ENCODE measurements at regions not wholly inside any gene's neighbourhood (a gene's known extent, or its start where the extent isn't known, plus 50 kb on each side); places are given as distances from the start of the nearest gene placed in this dataset.
"Not testable (repeated sequence)": the region's sequence is repeated elsewhere in the genome, so short reads cannot be mapped to it uniquely, and the experiment has no call there.

DNA sequence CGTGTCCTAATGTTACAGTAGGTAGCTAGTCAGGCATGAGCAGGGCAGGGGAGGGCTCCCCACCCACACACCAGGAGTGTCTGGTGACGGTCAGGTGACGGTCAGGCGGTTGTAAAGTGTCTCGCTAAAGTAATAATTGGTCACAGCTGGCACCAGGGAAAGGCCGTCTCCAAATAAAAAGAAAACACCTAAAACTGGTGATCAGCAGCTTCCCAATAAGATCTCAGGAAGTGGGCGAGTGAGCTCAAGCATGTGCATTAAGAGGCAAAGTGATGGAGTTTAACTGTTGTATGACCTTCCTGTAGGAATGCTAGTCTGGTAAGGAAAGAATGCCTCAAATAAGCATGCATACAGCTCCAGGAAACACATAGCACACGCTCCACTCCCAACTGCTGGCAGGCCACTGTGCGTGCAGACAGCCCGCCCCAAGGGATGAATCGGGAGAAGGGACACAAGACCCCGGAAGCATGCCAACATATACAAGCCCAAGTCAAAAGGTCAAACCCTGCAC is 177.1 kb downstream of the RNF144A start:
- DNase-seq (ENCODE audit: low read depth) = no peak

- no peak for DNase-seq (ENCODE audit: low read depth)
These were observed 179.6 kb downstream of the RNF144A start for GRCh38 chr2:7096726-7097352.

- peak; percentile 28 for DNase-seq (ENCODE audit: low read depth)
These were observed 180.2 kb downstream of the RNF144A start for GRCh38 chr2:7097353-7097895.

DNA sequence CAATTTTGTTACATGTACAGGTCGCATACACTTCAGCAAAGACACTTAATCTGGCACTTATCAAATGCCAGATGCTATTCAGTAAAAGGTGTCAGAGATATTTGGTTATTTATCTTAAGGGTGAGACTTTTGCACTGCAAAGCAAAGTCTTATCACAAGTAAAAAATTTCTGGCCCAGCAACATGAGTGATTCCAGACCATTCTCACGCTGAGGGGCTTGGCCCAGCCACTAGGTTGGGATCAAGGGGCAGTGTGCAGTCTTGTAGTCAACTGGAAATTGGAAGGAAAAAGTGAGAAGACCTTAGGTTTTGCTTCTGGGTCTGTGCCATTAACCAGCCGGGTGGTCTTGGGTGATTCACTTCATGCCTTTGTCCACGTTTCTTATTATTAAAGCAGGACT is 181.6 kb downstream of the RNF144A start:
- no peak for DNase-seq (ENCODE audit: low read depth)

DNA sequence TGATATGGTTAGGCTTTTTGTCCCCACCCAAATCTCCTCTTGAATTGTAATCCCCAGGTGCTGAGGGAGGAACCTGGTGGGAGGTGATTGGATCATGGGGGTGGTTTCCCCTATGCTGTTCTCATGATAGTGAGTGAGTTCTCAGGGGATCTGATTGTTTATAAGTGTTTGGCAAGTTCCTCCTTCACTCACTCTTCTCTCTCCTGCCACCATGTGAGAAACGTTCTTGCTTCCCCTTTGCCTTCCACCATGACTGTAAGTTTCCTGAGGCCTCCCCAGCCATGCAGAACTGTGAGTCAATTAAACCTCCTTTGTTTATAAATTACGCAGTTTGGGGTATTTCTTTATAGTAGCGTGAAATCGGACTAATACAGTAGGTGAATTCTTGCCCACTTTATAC is 182.5 kb downstream of the RNF144A start:
- DNase-seq (ENCODE audit: low read depth) = not testable (repeated sequence)

DNA sequence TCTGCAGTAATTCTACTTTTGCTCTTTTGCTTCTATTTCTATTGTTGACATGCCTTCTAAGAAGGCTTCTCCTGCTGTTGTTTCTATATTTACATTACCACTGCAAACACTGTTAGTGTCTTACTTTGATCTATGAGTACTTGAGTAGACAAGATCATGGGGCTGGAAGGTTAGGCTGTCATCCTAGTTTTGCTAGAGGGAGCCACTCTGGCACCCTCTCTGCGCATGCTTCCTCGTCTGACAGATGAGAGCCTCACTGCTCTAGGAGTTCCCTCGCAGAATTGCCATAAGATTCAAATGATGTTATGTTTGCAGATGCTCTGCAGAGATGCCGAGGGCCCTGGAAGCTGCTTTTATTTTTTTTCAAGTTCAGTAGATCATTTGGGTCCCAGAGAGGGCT is 185.6 kb downstream of the RNF144A start:
- no peak for DNase-seq (ENCODE audit: low read depth)

DNA sequence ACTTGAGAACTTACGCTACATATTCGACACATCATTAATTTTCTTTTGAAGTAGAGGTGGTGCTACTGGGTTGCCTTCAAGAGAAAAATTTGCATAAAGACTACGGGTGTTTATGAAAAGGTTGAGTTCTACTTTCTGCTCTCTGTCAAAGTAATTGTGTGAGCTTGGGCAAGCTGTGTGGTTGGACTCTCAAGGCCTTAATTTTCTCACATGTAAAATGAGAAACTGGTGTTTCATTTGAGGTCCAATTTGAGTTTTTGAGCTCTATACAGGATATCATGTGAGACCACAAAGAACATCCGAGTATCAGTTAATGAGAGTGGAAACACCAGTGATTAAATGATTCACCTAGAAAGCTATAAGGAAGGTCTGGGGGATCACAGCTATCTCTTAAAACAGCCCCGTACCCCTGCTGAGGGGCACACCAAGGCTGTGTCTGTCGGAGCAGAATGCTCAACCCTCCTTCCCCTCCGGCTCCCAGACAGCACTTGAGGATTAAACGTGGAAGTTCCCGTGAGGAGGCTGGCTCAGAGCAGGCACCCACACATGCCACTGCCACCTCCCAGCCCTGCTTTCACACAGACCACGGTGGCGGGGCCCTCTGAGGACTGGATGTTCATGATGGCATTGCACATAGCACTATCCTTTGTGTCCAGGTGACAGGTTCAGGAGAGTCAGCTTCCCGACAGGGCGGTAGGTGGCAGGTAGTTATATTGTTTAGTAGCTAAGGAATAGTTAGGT is 191.8 kb downstream of the RNF144A start:
- no peak for DNase-seq (ENCODE audit: low read depth)

DNA sequence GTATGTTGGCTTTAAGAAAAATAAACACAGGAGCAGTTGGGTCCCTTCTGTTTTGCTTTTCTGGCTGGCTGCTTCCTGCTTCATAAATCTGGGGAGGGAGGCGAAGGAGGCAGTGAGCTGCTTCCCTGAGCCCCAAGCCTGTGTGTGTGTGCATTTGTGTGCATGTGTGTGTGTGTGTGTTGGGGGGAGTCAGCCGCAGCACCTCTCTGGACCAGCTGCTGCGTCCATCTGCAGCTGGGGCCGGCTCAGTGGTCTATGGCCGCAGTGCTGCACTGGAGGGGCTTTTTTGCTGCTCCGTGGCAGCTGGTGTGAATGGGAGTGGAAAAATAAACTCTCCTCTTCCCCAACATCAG is 192.3 kb downstream of the RNF144A start:
- no peak for DNase-seq (ENCODE audit: low read depth)

GRCh38 chr2:7111626-7112025 is 194.4 kb downstream of the RNF144A start:
- DNase-seq (ENCODE audit: low read depth) = no peak

GRCh38 chr2:7115364-7115763 is 198.2 kb downstream of the RNF144A start:
- no peak for DNase-seq (ENCODE audit: low read depth)

- no peak for DNase-seq (ENCODE audit: low read depth)
These were observed 198.7 kb downstream of the RNF144A start for GRCh38 chr2:7115906-7116305.

DNA sequence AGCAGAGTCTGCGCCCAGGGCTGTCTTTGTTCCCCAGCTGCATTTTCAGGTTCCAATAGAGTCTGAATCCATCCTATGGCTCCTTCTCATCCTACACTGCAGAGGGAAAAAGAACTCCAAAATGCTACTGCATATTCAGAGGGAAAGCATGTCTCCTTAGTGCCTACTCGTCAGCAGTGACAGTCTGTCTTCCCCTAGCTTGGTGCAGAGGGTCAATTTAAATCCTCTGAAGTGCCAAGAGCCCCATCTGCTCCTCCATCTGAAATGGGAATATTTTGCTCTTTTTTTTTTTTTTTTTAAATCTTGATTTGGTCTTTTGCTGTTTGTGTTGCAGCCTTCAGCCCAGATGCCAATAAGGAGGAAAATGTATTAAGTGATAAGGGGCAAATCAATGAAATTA is 199.3 kb downstream of the RNF144A start:
- DNase-seq (ENCODE audit: low read depth) = no peak

DNA sequence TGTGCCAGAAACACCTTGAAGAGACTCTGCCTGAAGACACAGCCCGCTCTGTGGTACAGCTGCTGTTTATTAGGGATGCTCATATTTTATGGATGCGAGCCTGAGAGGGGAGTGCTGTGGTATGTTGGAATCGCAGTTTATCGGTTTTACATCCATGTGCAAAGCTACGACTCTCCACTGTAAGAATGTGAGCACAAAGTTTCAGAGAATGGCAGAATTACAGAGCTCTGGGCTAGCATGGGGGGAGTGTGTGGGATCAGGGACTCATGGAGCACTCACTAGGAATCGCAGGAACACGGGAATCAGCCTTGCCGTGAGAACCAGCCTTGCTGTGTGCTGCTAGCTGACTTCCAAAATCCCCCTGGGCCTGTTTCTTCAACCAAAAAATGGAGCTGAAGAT is 199.9 kb downstream of the RNF144A start:
- no peak for DNase-seq (ENCODE audit: low read depth)

DNA sequence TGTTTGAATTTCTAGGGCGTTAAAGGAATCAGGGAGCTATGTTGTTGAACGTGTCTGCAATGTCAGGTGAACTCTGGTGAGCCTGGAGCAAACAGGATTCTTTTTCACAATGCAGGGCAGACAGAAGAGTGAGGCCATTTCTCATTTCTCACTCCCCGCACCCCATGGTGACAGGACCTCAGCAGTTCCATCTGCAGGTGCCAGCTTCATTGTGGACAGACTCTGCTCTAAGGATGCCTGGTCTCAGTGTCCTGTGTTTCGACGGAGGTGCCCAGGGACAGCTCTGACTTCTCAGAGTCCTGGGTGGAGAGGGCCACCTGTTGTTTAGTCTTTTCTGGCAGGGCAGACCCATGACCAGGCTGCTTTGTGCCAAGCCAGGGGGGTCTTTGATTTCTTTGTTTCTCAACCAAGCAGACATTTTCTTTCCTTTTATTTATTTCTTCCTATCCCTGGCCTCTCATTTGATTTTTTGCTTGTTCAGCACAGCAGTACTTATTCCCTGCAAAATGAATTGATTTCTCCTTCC is 201.5 kb downstream of the RNF144A start:
- no peak for DNase-seq (ENCODE audit: low read depth)

- peak; percentile 13 for DNase-seq (ENCODE audit: low read depth)
These were observed 202.1 kb downstream of the RNF144A start for GRCh38 chr2:7119132-7119835.

DNA sequence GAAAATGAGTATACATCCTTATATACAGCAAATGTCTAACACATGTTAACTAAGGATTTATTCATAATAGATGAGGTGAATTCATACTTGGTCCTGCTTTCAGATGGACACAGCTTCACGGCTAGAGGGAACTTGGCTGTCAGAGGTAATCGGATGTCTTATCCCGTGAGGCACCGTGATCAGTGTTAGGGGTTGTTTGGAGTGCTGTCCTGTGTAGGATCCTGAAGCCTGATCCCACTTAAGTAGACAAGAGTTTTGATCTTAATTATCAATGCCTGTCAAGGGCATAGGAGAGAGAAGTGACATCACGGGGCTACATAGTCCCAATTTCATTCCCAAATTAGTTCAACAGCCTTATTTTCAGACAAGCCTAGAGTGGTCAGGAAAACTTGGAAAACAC is 204.6 kb downstream of the RNF144A start:
- no peak for DNase-seq (ENCODE audit: low read depth)

- DNase-seq (ENCODE audit: low read depth) = no peak
These were observed 209.9 kb downstream of the RNF144A start for GRCh38 chr2:7127156-7127555.

DNA sequence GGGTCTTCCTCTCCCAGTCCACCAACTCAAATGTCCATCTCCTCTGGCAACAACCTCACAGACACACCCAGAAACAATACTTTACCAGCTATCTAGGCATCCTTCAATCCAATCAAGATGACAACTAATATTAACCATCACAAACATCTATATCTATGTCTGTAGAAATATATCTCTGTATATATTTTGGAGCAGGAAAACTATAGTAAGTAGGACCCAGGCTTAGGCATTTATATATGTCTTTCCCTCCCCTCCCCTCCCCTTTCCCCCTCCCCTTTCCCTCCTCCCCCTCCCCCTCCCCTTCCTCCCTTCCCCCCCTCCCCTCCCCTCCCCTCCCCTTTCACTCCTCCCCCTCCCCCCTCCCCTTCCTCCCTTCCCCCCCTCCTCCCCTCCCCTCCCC is 210.5 kb downstream of the RNF144A start:
- no peak for DNase-seq (ENCODE audit: low read depth)

- DNase-seq (ENCODE audit: low read depth) = no peak
These were observed 214.0 kb downstream of the RNF144A start for GRCh38 chr2:7131261-7131660.

DNA sequence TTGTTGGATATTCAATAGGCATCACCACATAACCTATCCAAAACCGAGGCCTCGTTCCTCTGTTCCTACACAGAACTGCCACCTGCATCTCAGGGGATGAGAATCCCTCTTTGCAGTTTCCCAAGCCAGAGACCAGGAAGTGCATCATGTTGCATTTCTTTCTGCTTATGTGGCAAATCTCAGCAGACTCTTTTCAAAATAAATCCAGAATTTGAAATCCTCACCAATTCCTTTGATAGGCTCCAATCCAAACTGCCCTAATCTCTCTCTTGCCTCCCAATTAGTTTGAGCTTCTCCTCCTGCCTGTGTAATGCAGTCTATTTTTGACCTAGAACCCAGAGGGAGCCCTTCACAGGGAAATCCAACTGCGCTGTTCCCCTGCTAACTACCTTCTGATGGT is 215.5 kb downstream of the RNF144A start:
- DNase-seq (ENCODE audit: low read depth) = no peak

GRCh38 chr2:7133521-7133920 is 216.3 kb downstream of the RNF144A start:
- no peak for DNase-seq (ENCODE audit: low read depth)

- DNase-seq (ENCODE audit: low read depth) = no peak
These were observed 223.1 kb downstream of the RNF144A start for GRCh38 chr2:7140306-7140705.

- DNase-seq (ENCODE audit: low read depth) = no peak
These were observed 228.5 kb downstream of the RNF144A start for GRCh38 chr2:7145707-7146106.

Measured in stromal cell of bone marrow (primary cell).